ENCODE measurements at regions not wholly inside any gene's neighbourhood (a gene's known extent, or its start where the extent isn't known, plus 50 kb on each side); places are given as distances from the start of the nearest gene placed in this dataset.

DNA sequence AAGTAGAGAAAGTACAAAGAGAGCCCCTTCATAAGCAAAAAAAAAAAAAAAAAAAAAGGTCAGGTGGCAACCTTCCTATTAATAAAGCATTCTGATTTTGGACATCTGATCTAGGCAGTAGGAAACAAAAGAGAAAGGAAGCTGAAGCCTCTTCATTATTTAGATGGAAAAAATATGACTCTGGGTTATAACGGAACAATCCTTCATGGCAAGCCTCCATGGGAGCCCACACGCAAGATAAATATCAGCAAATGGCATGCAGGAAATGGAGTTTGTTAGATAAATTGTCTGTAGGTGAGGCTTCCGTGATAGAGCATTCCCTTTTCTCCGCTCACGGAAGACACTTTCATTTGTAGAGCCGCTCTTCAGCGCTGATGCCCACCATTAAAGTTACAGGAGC is 381.0 kb downstream of the TTLL7 start:
- H3K4me1 ChIP-seq (ENCODE audit: control insufficient read depth, low read length), result no peaks in the 10 kb centered on the region
- H3K27me3 ChIP-seq (ENCODE audit: control insufficient read depth, low read length), result no peaks in the 10 kb centered on the region
- H3K27ac ChIP-seq (ENCODE audit: low read depth, low read length), result no peak overlapping the region
- H3K4me3 ChIP-seq (ENCODE audit: low read length), result no peak overlapping the region
- H4K20me1 ChIP-seq (ENCODE audit: control insufficient read depth, insufficient read depth, low read depth, low read length), result no peaks in the 10 kb centered on the region
- no peaks in the 10 kb centered on the region for H3K9me2 ChIP-seq (replicated peaks; ENCODE audit: control insufficient read depth, low read length)
- no peaks in the 10 kb centered on the region for H3K9me3 ChIP-seq (ENCODE audit: control insufficient read depth, insufficient read depth, low read length)
- no peaks in the 10 kb centered on the region for H3F3A ChIP-seq (ENCODE audit: control insufficient read depth, insufficient read depth)
- no peaks in the 10 kb centered on the region for H3K36me3 ChIP-seq (ENCODE audit: control insufficient read depth, low read length)
- no peaks in the 10 kb centered on the region for H3K79me2 ChIP-seq (ENCODE audit: control insufficient read depth, low read length)
- TF ChIP-seq EZH2phosphoT487 (IDR thresholded peaks at IDR 0.05; ENCODE audit: borderline replicate concordance, low read length), result no peak
- TF ChIP-seq, protein P1, sequence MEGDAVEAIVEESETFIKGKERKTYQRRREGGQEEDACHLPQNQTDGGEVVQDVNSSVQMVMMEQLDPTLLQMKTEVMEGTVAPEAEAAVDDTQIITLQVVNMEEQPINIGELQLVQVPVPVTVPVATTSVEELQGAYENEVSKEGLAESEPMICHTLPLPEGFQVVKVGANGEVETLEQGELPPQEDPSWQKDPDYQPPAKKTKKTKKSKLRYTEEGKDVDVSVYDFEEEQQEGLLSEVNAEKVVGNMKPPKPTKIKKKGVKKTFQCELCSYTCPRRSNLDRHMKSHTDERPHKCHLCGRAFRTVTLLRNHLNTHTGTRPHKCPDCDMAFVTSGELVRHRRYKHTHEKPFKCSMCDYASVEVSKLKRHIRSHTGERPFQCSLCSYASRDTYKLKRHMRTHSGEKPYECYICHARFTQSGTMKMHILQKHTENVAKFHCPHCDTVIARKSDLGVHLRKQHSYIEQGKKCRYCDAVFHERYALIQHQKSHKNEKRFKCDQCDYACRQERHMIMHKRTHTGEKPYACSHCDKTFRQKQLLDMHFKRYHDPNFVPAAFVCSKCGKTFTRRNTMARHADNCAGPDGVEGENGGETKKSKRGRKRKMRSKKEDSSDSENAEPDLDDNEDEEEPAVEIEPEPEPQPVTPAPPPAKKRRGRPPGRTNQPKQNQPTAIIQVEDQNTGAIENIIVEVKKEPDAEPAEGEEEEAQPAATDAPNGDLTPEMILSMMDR (IDR thresholded peaks at IDR 0.05; ENCODE audit: low read depth, low read length, poor library complexity, severe bottlenecking), result no peak
- no peak overlapping the region for H3K4me2 ChIP-seq (ENCODE audit: low read length)

GRCh38 chr1:83615370-83615769 is 383.6 kb downstream of the TTLL7 start:
- H3K9me2 ChIP-seq (replicated peaks; ENCODE audit: control insufficient read depth, low read length), result no peaks in the 10 kb centered on the region
- no peaks in the 10 kb centered on the region for H4K20me1 ChIP-seq (ENCODE audit: control insufficient read depth, insufficient read depth, low read depth, low read length)
- H3K9me3 ChIP-seq (ENCODE audit: control insufficient read depth, insufficient read depth, low read length), result no peaks in the 10 kb centered on the region
- no peaks in the 10 kb centered on the region for H3K27me3 ChIP-seq (ENCODE audit: control insufficient read depth, low read length)
- H3K4me2 ChIP-seq (ENCODE audit: low read length), result no peak overlapping the region
- no peak for TF ChIP-seq EZH2phosphoT487 (IDR thresholded peaks at IDR 0.05; ENCODE audit: borderline replicate concordance, low read length)
- TF ChIP-seq, protein P1 (IDR thresholded peaks at IDR 0.05; ENCODE audit: low read depth, low read length, poor library complexity, severe bottlenecking), result no peak
- no peaks in the 10 kb centered on the region for H3F3A ChIP-seq (ENCODE audit: control insufficient read depth, insufficient read depth)
- H3K27ac ChIP-seq (ENCODE audit: low read depth, low read length), result no peak overlapping the region
- H3K4me3 ChIP-seq (ENCODE audit: low read length), result no peak overlapping the region
- no peaks in the 10 kb centered on the region for H3K4me1 ChIP-seq (ENCODE audit: control insufficient read depth, low read length)
- no peaks in the 10 kb centered on the region for H3K79me2 ChIP-seq (ENCODE audit: control insufficient read depth, low read length)
- H3K36me3 ChIP-seq (ENCODE audit: control insufficient read depth, low read length), result no peaks in the 10 kb centered on the region

DNA sequence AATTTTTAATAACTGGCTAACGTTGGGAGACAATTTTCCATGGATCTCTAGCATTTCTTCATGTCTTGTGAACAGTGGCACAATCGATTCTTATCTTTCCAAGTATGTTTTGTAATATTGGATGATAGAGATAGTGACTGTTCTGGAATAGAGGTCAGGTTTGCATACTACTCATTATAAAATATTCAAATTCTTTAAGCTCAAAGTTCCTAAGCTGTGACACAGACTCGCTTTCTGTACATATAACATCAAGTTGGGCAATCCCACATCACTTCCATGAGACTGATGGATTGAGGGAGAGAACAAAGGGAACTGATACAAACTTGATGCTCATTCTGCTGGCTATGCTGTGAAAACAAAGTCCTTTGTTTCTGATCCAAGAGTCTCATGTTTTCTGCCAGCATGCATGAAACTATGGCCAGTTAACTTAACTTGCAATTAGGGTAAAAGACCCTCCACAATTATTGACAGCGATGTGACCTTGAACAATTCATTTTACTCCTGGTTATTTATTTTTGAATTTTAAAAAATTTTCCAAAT is 392.4 kb downstream of the TTLL7 start:
- H4K20me1 ChIP-seq (ENCODE audit: control insufficient read depth, insufficient read depth, low read depth, low read length), result no peaks in the 10 kb centered on the region
- H3F3A ChIP-seq (ENCODE audit: control insufficient read depth, insufficient read depth), result no peaks in the 10 kb centered on the region
- no peak overlapping the region for H3K27ac ChIP-seq (ENCODE audit: low read depth, low read length)
- TF ChIP-seq EZH2phosphoT487 (IDR thresholded peaks at IDR 0.05; ENCODE audit: borderline replicate concordance, low read length), result no peak
- TF ChIP-seq, protein P1 (IDR thresholded peaks at IDR 0.05; ENCODE audit: low read depth, low read length, poor library complexity, severe bottlenecking), result no peak
- H3K4me3 ChIP-seq (ENCODE audit: low read length), result no peak overlapping the region
- no peaks in the 10 kb centered on the region for H3K79me2 ChIP-seq (ENCODE audit: control insufficient read depth, low read length)
- H3K36me3 ChIP-seq (ENCODE audit: control insufficient read depth, low read length), result no peaks in the 10 kb centered on the region
- H3K9me3 ChIP-seq (ENCODE audit: control insufficient read depth, insufficient read depth, low read length), result no peaks in the 10 kb centered on the region; the same call in 1 of the 2 replicates
- no peaks in the 10 kb centered on the region for H3K9me2 ChIP-seq (replicated peaks; ENCODE audit: control insufficient read depth, low read length)
- no peaks in the 10 kb centered on the region for H3K4me1 ChIP-seq (ENCODE audit: control insufficient read depth, low read length)
- no peaks in the 10 kb centered on the region for H3K27me3 ChIP-seq (ENCODE audit: control insufficient read depth, low read length)
- H3K4me2 ChIP-seq (ENCODE audit: low read length), result no peak overlapping the region
